ENCODE measurements at regions not wholly inside any gene's neighbourhood (a gene's known extent, or its start where the extent isn't known, plus 50 kb on each side); places are given as distances from the start of the nearest gene placed in this dataset.

- TF ChIP-seq ZFP91 (CRISPR knock-in tag; IDR thresholded peaks at IDR 0.05; ENCODE audit: borderline replicate concordance) = no peak
Observed at GRCh38 chr9:13508681-13509080, 229.2 kb upstream of the MPDZ start (continued).

GRCh38 chr9:13508086-13508485 lies 228.6 kb upstream of the MPDZ start:
- TF ChIP-seq KDM6A (CRISPR knock-in tag; IDR thresholded peaks at IDR 0.05; ENCODE audit: low read depth) = no peak
- Histone ChIP-seq H3K36me3 (replicated peaks in 1 of 2; ENCODE audit: control insufficient read depth in 1 of 2, insufficient read depth in 2 of 2, low read length in 2 of 2) (no peaks in the 10 kb centered on the region), H3K4me2 (ENCODE audit: low read depth, low read length) (no peak overlapping the region), H3K9me3 (ENCODE audit: low read length) (no peaks in the 10 kb centered on the region), H3K79me2 (ENCODE audit: insufficient read depth, low read length) (no peaks in the 10 kb centered on the region), H4K20me1 (ENCODE audit: insufficient read depth, low read length) (no peaks in the 10 kb centered on the region), H3K9ac (ENCODE audit: insufficient read depth, low read depth, low read length) (no peak overlapping the region), H3K4me3 (replicated peaks in 1 of 3; ENCODE audit: insufficient read depth in 1 of 3, low read depth in 2 of 3, low read length in 3 of 3) (no peak overlapping the region), H3K27ac (ENCODE audit: extremely low read length, insufficient read depth, low read length) (no peak overlapping the region), H3K4me1 (ENCODE audit: insufficient read depth, low read length) (no peaks in the 10 kb centered on the region), H2AFZ (ENCODE audit: low read length) (no peak overlapping the region), H3K27me3 (ENCODE audit: control insufficient read depth in 1 of 2, insufficient read depth in 2 of 2, low read length in 2 of 2) (no peaks in the 10 kb centered on the region)
- 2% methylated on average over 2 of the region's 2 CpGs for whole genome bisulfite sequencing (ENCODE audit: low lambda C conversion rate)
- DNase-seq (ENCODE audit: low spot score) (no peak), FAIRE-seq (no peak), ATAC-seq (no peak)
- intact Hi-C loops (cut with micrococcal nuclease; ENCODE audit: unreplicated experiment) = no loop called here
- BruUV-seq (replicated peaks) = no TSS peak
- ChIA-PET POLR2A (no interaction called here), CTCF (ENCODE audit: low intra/inter-chr PET ratio, low total read pairs) (no interaction called here)
- in situ Hi-C loops (cut with HindIII; ENCODE audit: extremely low pct_ligation_motif_present, low pct_unique_long_range_greater_than_20kb) = no loop called here

GRCh38 chr9:13505797-13506196 lies 226.3 kb upstream of the MPDZ start:
- FAIRE-seq = no peak
- ChIA-PET CTCF (ENCODE audit: low intra/inter-chr PET ratio, low total read pairs) (no interaction called here), POLR2A (no interaction called here)
- ATAC-seq = no peak
- Histone ChIP-seq H3K9me3 (ENCODE audit: low read length) (no peaks in the 10 kb centered on the region), H3K79me2 (ENCODE audit: insufficient read depth, low read length) (no peaks in the 10 kb centered on the region), H3K9ac (ENCODE audit: insufficient read depth, low read depth, low read length) (no peak overlapping the region), H3K27ac (ENCODE audit: extremely low read length, insufficient read depth, low read length) (no peak overlapping the region), H3K4me2 (ENCODE audit: low read depth, low read length) (no peak overlapping the region), H4K20me1 (ENCODE audit: insufficient read depth, low read length) (no peaks in the 10 kb centered on the region), H3K4me1 (ENCODE audit: insufficient read depth, low read length) (no peaks in the 10 kb centered on the region), H3K4me3 (replicated peaks in 1 of 3; ENCODE audit: insufficient read depth in 1 of 3, low read depth in 2 of 3, low read length in 3 of 3) (no peak overlapping the region), H3K27me3 (ENCODE audit: control insufficient read depth in 1 of 2, insufficient read depth in 2 of 2, low read length in 2 of 2) (no peaks in the 10 kb centered on the region), H3K36me3 (replicated peaks in 1 of 2; ENCODE audit: control insufficient read depth in 1 of 2, insufficient read depth in 2 of 2, low read length in 2 of 2) (no peaks in the 10 kb centered on the region), H2AFZ (ENCODE audit: low read length) (no peak overlapping the region)
- DNase-seq (ENCODE audit: low spot score) = no peak
- intact Hi-C loops (cut with micrococcal nuclease; ENCODE audit: unreplicated experiment) (no loop called here), in situ Hi-C loops (cut with HindIII; ENCODE audit: extremely low pct_ligation_motif_present, low pct_unique_long_range_greater_than_20kb) (no loop called here)
- 12% methylated on average over 3 of the region's 3 CpGs for WGBS (ENCODE audit: low lambda C conversion rate)
- TF ChIP-seq PAXIP1 (CRISPR knock-in tag; conservative IDR thresholded peaks at IDR 0.05) = no peak
- no peak for TF ChIP-seq NFYC (CRISPR knock-in tag; IDR thresholded peaks at IDR 0.05)
- no peak for TF ChIP-seq ZNF704 (CRISPR knock-in tag; IDR thresholded peaks at IDR 0.05; ENCODE audit: borderline replicate concordance)
- no peak for TF ChIP-seq MIER2 (CRISPR knock-in tag; IDR thresholded peaks at IDR 0.05)
- no peak for TF ChIP-seq TAF1 (CRISPR knock-in tag; IDR thresholded peaks at IDR 0.05)
- TF ChIP-seq SALL1 (CRISPR knock-in tag; IDR thresholded peaks at IDR 0.05) = no peak
- no TSS peak for BruUV-seq (replicated peaks)
